OCI-LY7 (cell line): ENCODE measurements at regions not wholly inside any gene's neighbourhood (a gene's known extent, or its start where the extent isn't known, plus 50 kb on each side); places are given as distances from the start of the nearest gene placed in this dataset.

Experiments
- BruUV-seq: library from RNA; stranded (reverse); fragments of 400-500 nt; replicated peaks from 2 replicates; lab custom pipeline; 2021; lab: Mats Ljungman, UMichigan
- CTCF ChIA-PET: fragments of 300-600 bp; sonication (Branson Sonifier 250); formaldehyde crosslinking; loops from one replicate; lab custom pipeline; 2022; ENCODE audit warnings: antibody characterized with exemption; ENCODE audit not compliant: unreplicated experiment; lab: Charles Lee
- POLR2A ChIA-PET: fragments of 300-600 bp; sonication (Branson Sonifier 250); formaldehyde crosslinking; loops from one replicate; lab custom pipeline; 2022; ENCODE audit warnings: antibody characterized with exemption; lab: Charles Lee
- DNase-seq: peaks from one replicate; pipeline ENCODE4 v3.0.0-alpha.2; 2015; ENCODE audit warnings: low spot score
- H2AFZ ChIP-seq: fragments of 200-600 bp; sonication (generic), shearing (Covaris generic); 2 replicates; pipeline ENCODE4 v1.6.1; 2014; ENCODE audit warnings: mild to moderate bottlenecking, antibody characterized with exemption, low read length, moderate library complexity
- H3K27ac ChIP-seq: fragments of 200-600 bp; sonication (generic); 2 replicates; pipeline ENCODE4 v1.5.1; 2014; ENCODE audit warnings: mixed run types, low read depth, mild to moderate bottlenecking, moderate library complexity, low read length, inconsistent platforms; ENCODE audit not compliant: poor library complexity, severe bottlenecking
- H3K36me3 ChIP-seq: fragments of 200-600 bp; sonication (generic); 2 replicates; pipeline ENCODE4 v1.6.1; 2014; ENCODE audit warnings: mild to moderate bottlenecking, antibody characterized with exemption, low read length, moderate library complexity, mixed read lengths; ENCODE audit not compliant: insufficient read depth
- H3K4me1 ChIP-seq: fragments of 200-600 bp; sonication (generic); 2 replicates; pipeline ENCODE4 v1.5.1; 2014; ENCODE audit warnings: mild to moderate bottlenecking, low read length; ENCODE audit not compliant: insufficient read depth, poor library complexity, severe bottlenecking
- H3K4me2 ChIP-seq: fragments of 200-600 bp; sonication (generic); 2 replicates; pipeline ENCODE4 v1.6.1; 2014; ENCODE audit warnings: mild to moderate bottlenecking, low read length
- H3K4me3 ChIP-seq: fragments of 200-600 bp; sonication (generic); 2 replicates; pipeline ENCODE4 v1.5.1; 2014; ENCODE audit warnings: mild to moderate bottlenecking, low read depth, low read length; ENCODE audit not compliant: poor library complexity, severe bottlenecking
- H3K79me2 ChIP-seq: fragments of 200-600 bp; sonication (generic); 2 replicates; pipeline ENCODE4 v1.6.1; 2016; ENCODE audit warnings: low read depth, mild to moderate bottlenecking, low read length, moderate library complexity, mixed read lengths; ENCODE audit not compliant: insufficient read depth
- H3K9me2 ChIP-seq: fragments of 200-600 bp; sonication (generic); 2 replicates; pipeline ENCODE4 v1.6.1; 2016; ENCODE audit warnings: mild to moderate bottlenecking, low read length, mixed read lengths; ENCODE audit not compliant: insufficient read depth
- H3K9me3 ChIP-seq: fragments of 200-600 bp; sonication (generic); 2 replicates; pipeline ENCODE4 v1.6.1; 2014; ENCODE audit warnings: mild to moderate bottlenecking, mixed run types, low read length, mixed read lengths
- H4K20me1 ChIP-seq: fragments of 200-600 bp; sonication (generic); 2 replicates; pipeline ENCODE4 v1.6.1; 2014; ENCODE audit warnings: mild to moderate bottlenecking, antibody characterized with exemption, low read length, moderate library complexity, mixed read lengths; ENCODE audit not compliant: insufficient read depth
- CTCF ChIP-seq: fragments of 200-600 bp; sonication (generic); conservative IDR thresholded peaks from 2 replicates; pipeline ENCODE4 v1.5.1; 2014; ENCODE audit warnings: mild to moderate bottlenecking, antibody characterized with exemption, low read length, moderate library complexity, mixed read lengths
- EZH2phosphoT487 ChIP-seq: fragments of 200-600 bp; sonication (generic); IDR thresholded peaks from 2 replicates; pipeline ENCODE4 v1.6.1; 2018; ENCODE audit warnings: low read depth, borderline replicate concordance, mild to moderate bottlenecking, mixed run types, antibody characterized with exemption, low read length, moderate library complexity, mixed read lengths
- intact Hi-C: fragments of 100-400 bp; cut with micrococcal nuclease; formaldehyde crosslinking; loops from one replicate; pipeline ENCODE4 v1.10.0; 2022; ENCODE audit not compliant: unreplicated experiment

- Histone ChIP-seq H3K4me1 (peaks cover 2% of the 10 kb centered on the region), H3K4me2 (no peak overlapping the region), H3K4me3 (no peak overlapping the region), H3K27ac (no peak overlapping the region), H3K36me3 (no peaks in the 10 kb centered on the region), H4K20me1 (no peaks in the 10 kb centered on the region), H3K79me2 (no peaks in the 10 kb centered on the region), H3K9me3 (no peaks in the 10 kb centered on the region), H2AFZ (no peak overlapping the region), H3K9me2 (no peaks in the 10 kb centered on the region)
- TF ChIP-seq CTCF (no peak), EZH2phosphoT487 (no peak)
- ChIA-PET POLR2A (interaction anchor here (0.7 to 0.8 kb wide), 2 partner anchors 21 to 395 kb away, joined by 3 to 4 read pairs; no protein-coding TSS in a partner anchor), CTCF (no interaction called here)
- intact Hi-C loops = no loop called here
- BruUV-seq = no TSS peak
- DNase-seq = no peak
Measured at GRCh38 chr17:72401883-72402726, 281.3 kb downstream of the SOX9 start.

- POLR2A ChIA-PET = interaction anchor here (0.5 to 0.8 kb wide), 4 partner anchors 20 to 1064 kb away, joined by 3 to 5 read pairs (median 4); no protein-coding TSS in a partner anchor
- no peak overlapping the region for H3K27ac ChIP-seq
- peaks cover 9% of the 10 kb centered on the region for H3K4me1 ChIP-seq
- no TSS peak for BruUV-seq
- CTCF ChIA-PET = no interaction called here
- TF ChIP-seq CTCF = no peak
- no peak for TF ChIP-seq EZH2phosphoT487
- H3K9me3 ChIP-seq = no peaks in the 10 kb centered on the region
- H2AFZ ChIP-seq = no peak overlapping the region
- H3K36me3 ChIP-seq = no peaks in the 10 kb centered on the region
- DNase-seq = no peak
- intact Hi-C loops = no loop called here
- H3K79me2 ChIP-seq = no peaks in the 10 kb centered on the region
- no peaks in the 10 kb centered on the region for H4K20me1 ChIP-seq
- H3K9me2 ChIP-seq = no peaks in the 10 kb centered on the region
- H3K4me3 ChIP-seq = no peak overlapping the region
- H3K4me2 ChIP-seq = no peak overlapping the region
Measured at GRCh38 chr17:72402727-72403210, 281.9 kb downstream of the SOX9 start.

- no peaks in the 10 kb centered on the region for H4K20me1 ChIP-seq
- ChIA-PET CTCF (no interaction called here), POLR2A (no interaction called here)
- no TSS peak for BruUV-seq
- peaks cover 11% of the 10 kb centered on the region for H3K4me1 ChIP-seq
- H3K4me3 ChIP-seq = no peak overlapping the region
- H3K79me2 ChIP-seq = no peaks in the 10 kb centered on the region
- intact Hi-C loops = no loop called here
- no peaks in the 10 kb centered on the region for H3K36me3 ChIP-seq
- H2AFZ ChIP-seq = no peak overlapping the region
- no peaks in the 10 kb centered on the region for H3K9me2 ChIP-seq
- no peak overlapping the region for H3K27ac ChIP-seq
- no peak overlapping the region for H3K4me2 ChIP-seq
- no peaks in the 10 kb centered on the region for H3K9me3 ChIP-seq
- no peak for TF ChIP-seq CTCF
- no peak for TF ChIP-seq EZH2phosphoT487
- DNase-seq = no peak
Measured at GRCh38 chr17:72403713-72404209, 282.9 kb downstream of the SOX9 start.
